Esophagus squamous epithelium (tissue), 4 donors: ENCODE measurements at regions not wholly inside any gene's neighbourhood (a gene's known extent, or its start where the extent isn't known, plus 50 kb on each side); places are given as distances from the start of the nearest gene placed in this dataset.

Experiments used
- POLR2A ChIP-seq, 4 donors: fragments of 450-650 bp; IDR thresholded peaks; one replicate each; pipeline ENCODE4 v1.6.1; 2017; ENCODE audit warnings: antibody characterized with exemption in 4 of 4, mild to moderate bottlenecking in 4 of 4, moderate library complexity in 3 of 4
- TF ChIP-seq, protein P1 (sequence below), 6 experiments: fragments of 450-650 bp in 4 of 6; fragments of 200-600 bp in 2 of 6; sonication (generic) in 2 of 6; IDR thresholded peaks; one replicate each; pipeline ENCODE4 v1.5.1; 2016 to 2019; ENCODE audit warnings: antibody characterized with exemption in 6 of 6, mild to moderate bottlenecking in 4 of 6, moderate library complexity in 4 of 6

DNA sequence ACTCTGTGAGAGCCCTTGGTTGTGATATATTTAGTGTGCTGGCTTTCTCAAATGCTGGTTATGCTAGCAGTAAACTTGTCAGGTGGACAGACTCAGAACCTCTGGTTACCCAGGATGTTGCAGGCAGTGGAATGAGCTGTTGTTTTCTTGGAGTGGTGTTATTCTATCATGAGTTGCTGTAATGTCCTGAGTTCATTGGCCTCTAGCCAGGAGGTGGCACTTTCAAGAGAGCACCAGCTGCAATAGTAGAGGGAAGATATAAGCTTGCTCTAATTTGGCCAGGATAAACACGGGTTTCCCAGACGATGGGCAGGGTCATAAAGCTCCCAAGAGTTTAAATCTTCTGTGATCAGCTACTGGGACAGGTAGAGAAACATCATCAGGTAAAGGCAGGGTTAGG is 95.0 kb upstream of the UBQLN2 start:
- TF ChIP-seq, protein P1, sequence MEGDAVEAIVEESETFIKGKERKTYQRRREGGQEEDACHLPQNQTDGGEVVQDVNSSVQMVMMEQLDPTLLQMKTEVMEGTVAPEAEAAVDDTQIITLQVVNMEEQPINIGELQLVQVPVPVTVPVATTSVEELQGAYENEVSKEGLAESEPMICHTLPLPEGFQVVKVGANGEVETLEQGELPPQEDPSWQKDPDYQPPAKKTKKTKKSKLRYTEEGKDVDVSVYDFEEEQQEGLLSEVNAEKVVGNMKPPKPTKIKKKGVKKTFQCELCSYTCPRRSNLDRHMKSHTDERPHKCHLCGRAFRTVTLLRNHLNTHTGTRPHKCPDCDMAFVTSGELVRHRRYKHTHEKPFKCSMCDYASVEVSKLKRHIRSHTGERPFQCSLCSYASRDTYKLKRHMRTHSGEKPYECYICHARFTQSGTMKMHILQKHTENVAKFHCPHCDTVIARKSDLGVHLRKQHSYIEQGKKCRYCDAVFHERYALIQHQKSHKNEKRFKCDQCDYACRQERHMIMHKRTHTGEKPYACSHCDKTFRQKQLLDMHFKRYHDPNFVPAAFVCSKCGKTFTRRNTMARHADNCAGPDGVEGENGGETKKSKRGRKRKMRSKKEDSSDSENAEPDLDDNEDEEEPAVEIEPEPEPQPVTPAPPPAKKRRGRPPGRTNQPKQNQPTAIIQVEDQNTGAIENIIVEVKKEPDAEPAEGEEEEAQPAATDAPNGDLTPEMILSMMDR (IDR thresholded peaks at IDR 0.05): no peak
- no peak for TF ChIP-seq POLR2A (IDR thresholded peaks at IDR 0.05)
